Erythroblast (primary cell): ENCODE measurements at regions not wholly inside any gene's neighbourhood (a gene's known extent, or its start where the extent isn't known, plus 50 kb on each side); places are given as distances from the start of the nearest gene placed in this dataset.

Experiments
- GATA1 ChIP-seq: IDR thresholded peaks from 2 replicates; pipeline ENCODE4 v1.6.1; 2011; ENCODE audit warnings: low read depth, mild to moderate bottlenecking, control low read depth, low read length, moderate library complexity
- POLR2A ChIP-seq: IDR thresholded peaks from 2 replicates; pipeline ENCODE4 v1.6.1; 2011; ENCODE audit warnings: mild to moderate bottlenecking, low read length

DNA sequence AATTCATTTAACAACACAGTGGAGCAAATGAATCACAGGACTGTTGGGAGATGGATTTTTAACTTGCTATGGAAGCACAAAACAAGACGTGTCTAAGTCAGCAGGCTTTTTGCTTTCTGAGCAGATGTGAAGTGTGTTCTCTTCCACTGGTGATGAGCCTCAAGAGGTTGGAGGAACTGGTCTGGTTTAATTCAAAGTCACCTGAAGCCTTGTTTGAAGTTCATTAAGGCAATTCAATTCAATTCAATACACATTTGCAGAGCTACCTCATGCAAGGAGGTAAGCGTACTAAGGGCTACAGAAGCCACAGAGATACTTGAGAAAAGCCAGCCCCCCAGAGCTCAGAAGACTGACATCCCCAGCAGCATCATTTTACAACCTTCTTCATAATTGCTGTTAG lies 68.4 kb upstream of the PALS2 start:
- TF ChIP-seq POLR2A (no peak), GATA1 (no peak)
